ENCODE measurements at regions not wholly inside any gene's neighbourhood (a gene's known extent, or its start where the extent isn't known, plus 50 kb on each side); places are given as distances from the start of the nearest gene placed in this dataset.

GRCh38 chr15:69819371-69819770 is 278.3 kb downstream of the TLE3 start:
- no peaks in the 10 kb centered on the region for H3K36me3 ChIP-seq
- H3K27me3 ChIP-seq = no peaks in the 10 kb centered on the region
- no peaks in the 10 kb centered on the region for H3K4me1 ChIP-seq
- 97 to 98% methylated on average over 3 of the region's 3 CpGs for WGBS, 2 donors
- no peak for DNase-seq
- no peaks in the 10 kb centered on the region for H3K9me3 ChIP-seq
- intact Hi-C loops (cut with DNase I) = no loop called here
- H3K4me3 ChIP-seq (replicated peaks in 1 of 3) = no peak overlapping the region
- H3K27ac ChIP-seq = no peak overlapping the region
- TF ChIP-seq POLR2A (IDR thresholded peaks at IDR 0.05) (no peak), CTCF (IDR thresholded peaks at IDR 0.05) (no peak)

GRCh38 chr15:69820819-69821218 is 276.9 kb downstream of the TLE3 start:
- H3K4me1 ChIP-seq = no peaks in the 10 kb centered on the region
- DNase-seq = no peak
- WGBS, 2 donors = 35 to 41% methylated on average over 7 of the region's 7 CpGs
- no peaks in the 10 kb centered on the region for H3K27me3 ChIP-seq
- H3K9me3 ChIP-seq = no peaks in the 10 kb centered on the region
- H3K36me3 ChIP-seq = no peaks in the 10 kb centered on the region
- H3K4me3 ChIP-seq (replicated peaks in 1 of 3) = no peak overlapping the region
- TF ChIP-seq POLR2A (IDR thresholded peaks at IDR 0.05) (no peak), CTCF (IDR thresholded peaks at IDR 0.05) (no peak)
- no peak overlapping the region for H3K27ac ChIP-seq
- intact Hi-C loops (cut with DNase I) = no loop called here

- TF ChIP-seq CTCF (IDR thresholded peaks at IDR 0.05) (no peak), POLR2A (IDR thresholded peaks at IDR 0.05) (no peak)
- Histone ChIP-seq H3K9me3 (no peaks in the 10 kb centered on the region), H3K27me3 (no peaks in the 10 kb centered on the region), H3K4me1 (no peaks in the 10 kb centered on the region), H3K27ac (no peak overlapping the region), H3K36me3 (no peaks in the 10 kb centered on the region), H3K4me3 (replicated peaks in 1 of 3) (no peak overlapping the region)
- 79 to 81% methylated on average over 8 of the region's 8 CpGs for WGBS, 2 donors
- intact Hi-C loops (cut with DNase I) = no loop called here
- DNase-seq = no peak
Measured at GRCh38 chr15:69823223-69823907, 274.4 kb downstream of the TLE3 start.

- 75 to 80% methylated on average over 9 of the region's 9 CpGs for WGBS, 2 donors
- Histone ChIP-seq H3K4me1 (no peaks in the 10 kb centered on the region), H3K4me3 (replicated peaks in 1 of 3) (no peak overlapping the region), H3K27me3 (no peaks in the 10 kb centered on the region), H3K9me3 (no peaks in the 10 kb centered on the region), H3K36me3 (no peaks in the 10 kb centered on the region), H3K27ac (no peak overlapping the region)
- intact Hi-C loops (cut with DNase I) = no loop called here
- no peak for DNase-seq
- no peak for TF ChIP-seq POLR2A (IDR thresholded peaks at IDR 0.05)
- TF ChIP-seq CTCF (IDR thresholded peaks at IDR 0.05) = no peak
Measured at GRCh38 chr15:69824075-69824876, 273.4 kb downstream of the TLE3 start.

GRCh38 chr15:69824877-69825406 is 272.8 kb downstream of the TLE3 start:
- no peak overlapping the region for H3K4me3 ChIP-seq (replicated peaks in 1 of 3)
- TF ChIP-seq CTCF (IDR thresholded peaks at IDR 0.05) = no peak
- TF ChIP-seq POLR2A (IDR thresholded peaks at IDR 0.05) = no peak
- intact Hi-C loops (cut with DNase I) = no loop called here
- no peaks in the 10 kb centered on the region for H3K9me3 ChIP-seq
- no peaks in the 10 kb centered on the region for H3K27me3 ChIP-seq
- no peaks in the 10 kb centered on the region for H3K36me3 ChIP-seq
- no peak for DNase-seq
- H3K4me1 ChIP-seq = peaks cover under 1 to 1% of the 10 kb centered on the region in 2 donors
- no peak overlapping the region for H3K27ac ChIP-seq
- WGBS, 2 donors = 94 to 99% methylated on average over 2 of the region's 2 CpGs

Measured in thyroid gland (tissue), 4 donors.